Ovary (tissue), 3 donors: ENCODE measurements at regions not wholly inside any gene's neighbourhood (a gene's known extent, or its start where the extent isn't known, plus 50 kb on each side); places are given as distances from the start of the nearest gene placed in this dataset.

ENCODE experiments used
- EP300 ChIP-seq: sonication (generic); formaldehyde crosslinking; IDR thresholded peaks from one replicate; pipeline ENCODE4 v1.6.1; 2017; ENCODE audit warnings: antibody characterized with exemption
- POLR2A ChIP-seq: fragments of 450-650 bp; IDR thresholded peaks from one replicate; pipeline ENCODE4 v1.6.1; 2017; ENCODE audit warnings: antibody characterized with exemption, mild to moderate bottlenecking, moderate library complexity
- TF ChIP-seq, protein P1 (sequence below), 3 donors: fragments of 450-650 bp in 2 of 3; fragments of 200-600 bp in 1 of 3; IDR thresholded peaks; one replicate each; pipeline versions ENCODE4 v1.5.1 to v1.8.0; 2016 to 2022; ENCODE audit warnings: antibody characterized with exemption in 3 of 3, mild to moderate bottlenecking in 1 of 3
- donor health status: DM: no; HTN: no; CAD: no.

DNA sequence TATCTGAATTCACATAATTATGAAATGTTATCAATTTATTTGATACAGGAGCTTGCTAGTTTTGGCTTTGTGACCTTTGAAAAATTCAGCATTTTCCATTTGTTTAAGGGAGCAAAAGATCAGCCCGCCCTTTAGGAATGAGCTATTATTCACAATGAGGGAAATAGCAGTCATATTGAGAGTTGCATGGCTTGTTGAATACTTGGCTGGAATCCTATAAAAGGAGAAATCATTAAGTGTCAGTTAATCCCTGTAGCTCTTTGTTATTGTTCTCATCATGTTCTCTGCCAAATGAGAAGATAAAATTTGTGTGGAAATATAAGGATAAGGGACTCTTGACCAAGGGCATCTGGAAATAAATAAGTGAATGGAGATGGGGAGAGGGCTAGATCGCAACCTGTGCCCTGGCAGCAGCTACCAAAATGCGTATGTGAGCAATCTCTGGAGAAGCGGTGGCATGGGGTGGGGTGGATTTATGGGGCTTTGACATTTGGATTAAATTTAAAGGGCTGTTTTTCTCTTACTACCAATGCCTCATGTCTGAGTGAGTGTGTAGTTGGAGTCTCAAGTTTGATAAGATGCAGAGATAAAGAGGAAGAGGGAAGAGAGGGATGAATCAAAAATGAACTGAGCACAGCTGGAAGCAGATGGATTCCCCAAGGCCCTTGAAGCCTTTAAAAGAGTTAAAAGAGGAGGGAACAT, 237.6 kb downstream of the NNT start:
- TF ChIP-seq, protein P1, sequence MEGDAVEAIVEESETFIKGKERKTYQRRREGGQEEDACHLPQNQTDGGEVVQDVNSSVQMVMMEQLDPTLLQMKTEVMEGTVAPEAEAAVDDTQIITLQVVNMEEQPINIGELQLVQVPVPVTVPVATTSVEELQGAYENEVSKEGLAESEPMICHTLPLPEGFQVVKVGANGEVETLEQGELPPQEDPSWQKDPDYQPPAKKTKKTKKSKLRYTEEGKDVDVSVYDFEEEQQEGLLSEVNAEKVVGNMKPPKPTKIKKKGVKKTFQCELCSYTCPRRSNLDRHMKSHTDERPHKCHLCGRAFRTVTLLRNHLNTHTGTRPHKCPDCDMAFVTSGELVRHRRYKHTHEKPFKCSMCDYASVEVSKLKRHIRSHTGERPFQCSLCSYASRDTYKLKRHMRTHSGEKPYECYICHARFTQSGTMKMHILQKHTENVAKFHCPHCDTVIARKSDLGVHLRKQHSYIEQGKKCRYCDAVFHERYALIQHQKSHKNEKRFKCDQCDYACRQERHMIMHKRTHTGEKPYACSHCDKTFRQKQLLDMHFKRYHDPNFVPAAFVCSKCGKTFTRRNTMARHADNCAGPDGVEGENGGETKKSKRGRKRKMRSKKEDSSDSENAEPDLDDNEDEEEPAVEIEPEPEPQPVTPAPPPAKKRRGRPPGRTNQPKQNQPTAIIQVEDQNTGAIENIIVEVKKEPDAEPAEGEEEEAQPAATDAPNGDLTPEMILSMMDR (IDR thresholded peaks at IDR 0.05), result no peak
- TF ChIP-seq POLR2A, result no peak
- TF ChIP-seq EP300, result no peak
